GM21529 (cell line): ENCODE measurements at regions not wholly inside any gene's neighbourhood (a gene's known extent, or its start where the extent isn't known, plus 50 kb on each side); places are given as distances from the start of the nearest gene placed in this dataset.
"Not testable (repeated sequence)": the region's sequence is repeated elsewhere in the genome, so short reads cannot be mapped to it uniquely, and the experiment has no call there.

Experiments
- ATAC-seq: cut with Tn5 transposase; IDR thresholded peaks from one replicate; pipeline ENCODE4 v1.9.1; 2021; ENCODE audit not compliant: unreplicated experiment

GRCh38 chr20:17891131-17891530, 77.5 kb downstream of the SNX5 start:
- not testable (repeated sequence) for ATAC-seq

- ATAC-seq, result no peak
Measured at GRCh38 chr20:17890330-17890729, 78.3 kb downstream of the SNX5 start.

GRCh38 chr20:17889226-17889625, 79.4 kb downstream of the SNX5 start:
- ATAC-seq, result no peak

DNA sequence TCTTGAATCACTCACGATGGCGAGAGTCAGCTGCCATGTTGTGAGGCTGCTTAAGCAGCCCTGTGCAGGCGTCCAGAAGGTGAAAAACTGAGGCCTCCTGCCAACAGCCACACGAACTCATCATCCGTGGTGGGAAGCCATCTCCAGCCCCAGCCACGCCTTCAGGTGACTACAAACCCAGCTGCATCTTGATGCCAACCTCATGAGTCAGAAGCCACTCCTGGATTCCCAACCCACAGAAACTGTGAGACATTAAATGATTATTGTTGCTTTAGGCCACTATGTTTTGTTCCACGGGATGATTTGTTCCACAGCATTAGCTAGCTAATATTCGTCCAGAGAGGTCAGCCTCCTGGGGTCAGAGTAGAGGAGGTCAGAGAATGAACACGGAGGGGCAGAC, 80.5 kb downstream of the SNX5 start:
- no peak for ATAC-seq

DNA sequence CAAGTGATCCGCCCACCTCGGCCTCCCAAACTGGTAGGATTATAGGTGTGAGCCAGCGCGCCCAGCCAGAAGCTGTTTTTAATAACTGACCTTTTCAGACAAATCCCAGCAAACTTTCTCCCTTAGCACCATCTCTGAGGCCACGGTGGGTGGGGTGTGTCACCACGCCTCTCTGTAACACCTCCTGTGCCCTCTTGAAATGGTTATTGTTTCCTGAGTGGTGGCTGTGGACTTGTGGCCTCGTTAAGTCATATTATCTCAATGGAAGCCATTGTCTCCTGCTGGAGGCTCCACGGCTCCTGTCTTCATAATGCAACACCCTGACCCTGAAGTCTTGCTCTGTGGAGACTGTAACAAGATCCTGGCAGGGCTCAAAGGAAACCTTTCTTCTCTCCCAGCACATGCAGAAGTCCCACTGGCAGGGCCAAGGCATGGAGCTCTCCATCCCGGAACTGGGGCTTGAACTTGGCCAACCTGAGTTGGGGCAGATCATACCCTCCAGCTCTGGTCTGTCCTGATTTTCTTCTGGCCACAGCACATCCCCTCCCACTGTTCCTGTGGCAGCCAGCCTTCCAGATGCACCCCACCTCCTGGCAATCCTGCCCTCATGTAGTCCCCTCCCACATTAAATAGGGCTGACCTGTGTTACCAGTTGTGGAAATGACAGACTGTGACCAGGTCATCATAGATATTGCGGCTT, 81.1 kb downstream of the SNX5 start:
- no peak for ATAC-seq

- ATAC-seq, result no peak
Measured at GRCh38 chr20:17885544-17885943, 83.0 kb downstream of the SNX5 start.

DNA sequence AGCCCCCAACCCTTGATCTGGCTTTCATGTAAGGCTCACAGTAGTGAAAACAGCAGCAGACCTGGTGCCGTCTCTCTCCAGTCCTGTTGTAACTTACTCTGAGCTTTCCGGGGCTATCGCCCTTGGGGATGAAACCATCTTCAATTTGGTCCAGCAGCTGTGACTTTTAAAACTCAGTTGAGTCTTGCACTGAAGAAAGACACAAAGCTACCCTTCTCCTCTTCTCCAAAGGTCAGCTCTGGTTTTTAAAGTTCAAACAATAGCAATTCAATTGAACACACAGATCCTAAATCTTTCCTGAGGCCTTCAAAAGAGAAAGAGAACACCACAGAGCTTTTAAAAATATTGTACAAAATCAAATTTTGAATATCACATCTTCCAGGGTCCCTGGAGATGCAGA, 83.5 kb downstream of the SNX5 start:
- ATAC-seq, result no peak

DNA sequence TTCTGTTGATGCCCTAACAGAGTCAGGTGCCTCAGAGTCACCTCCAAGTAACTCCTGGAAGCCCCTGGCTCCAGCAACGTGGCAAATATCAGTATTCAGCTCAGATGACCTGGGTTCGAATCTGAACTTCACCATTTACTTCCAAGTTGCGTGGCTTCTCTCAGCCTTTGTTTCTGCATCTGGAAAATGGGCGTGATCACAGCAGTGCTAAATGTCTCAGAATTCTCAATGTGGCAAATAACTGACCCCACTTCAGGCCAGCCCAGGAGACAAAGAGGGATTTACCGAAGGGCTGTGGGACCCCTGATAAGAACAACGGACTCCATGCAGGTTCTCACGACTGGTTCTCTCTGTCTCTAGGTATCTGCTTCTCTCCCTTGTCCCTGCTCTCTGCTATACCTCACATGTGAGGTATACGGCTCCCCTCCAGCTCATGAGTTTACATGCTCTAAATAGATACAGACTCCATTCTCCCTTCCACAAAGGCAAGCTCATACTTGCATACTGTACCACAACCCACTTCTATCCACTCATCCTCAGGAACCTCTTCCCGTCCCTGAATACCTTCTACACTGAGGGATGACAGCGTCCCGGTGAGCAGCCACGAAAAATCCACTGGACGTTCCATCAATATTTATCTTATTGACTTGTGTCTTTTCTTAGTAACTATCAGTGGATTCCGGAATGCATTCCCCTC, 84.1 kb downstream of the SNX5 start:
- ATAC-seq, result no peak

- no peak for ATAC-seq
Measured at GRCh38 chr20:17883592-17884306, 84.8 kb downstream of the SNX5 start.

DNA sequence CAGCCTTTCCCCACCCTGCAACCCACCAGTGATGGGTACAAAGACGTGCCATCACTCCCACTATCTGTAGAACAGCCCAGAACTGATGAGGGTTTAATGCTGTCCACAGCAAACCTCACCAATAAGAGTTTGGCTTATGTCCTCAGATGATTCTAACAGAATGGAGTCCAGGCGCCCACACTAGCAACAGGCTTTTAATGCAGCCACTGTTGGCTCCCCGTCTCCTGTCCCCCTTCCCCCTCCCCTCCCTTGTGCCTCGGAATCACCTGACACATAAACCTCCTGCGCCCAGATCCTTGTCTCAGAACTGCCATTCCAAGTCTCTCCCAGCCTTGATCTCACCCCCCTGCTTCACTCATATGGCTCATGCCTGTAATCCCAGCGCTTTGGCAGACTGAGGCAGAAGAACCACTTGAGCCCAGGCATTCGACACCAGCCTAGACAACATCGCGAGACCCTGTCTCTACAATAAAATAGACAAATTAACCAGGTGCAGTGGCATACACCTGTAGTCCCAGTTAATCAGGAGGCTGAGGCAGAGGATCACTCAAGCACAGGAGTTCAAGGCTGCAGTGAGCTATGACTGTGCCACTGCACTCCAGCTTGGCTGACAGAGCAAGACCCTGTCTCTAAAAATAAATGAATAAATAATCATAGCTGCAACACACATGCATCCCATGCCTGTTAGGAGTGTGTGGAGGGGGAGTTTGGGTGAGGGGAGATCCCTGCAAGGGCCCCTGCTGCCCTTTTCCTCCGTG, 85.6 kb downstream of the SNX5 start:
- ATAC-seq, result no peak

GRCh38 chr20:17882065-17882833, 86.3 kb downstream of the SNX5 start:
- no peak for ATAC-seq

- ATAC-seq, result no peak
Measured at GRCh38 chr20:17881741-17882064, 86.9 kb downstream of the SNX5 start.

GRCh38 chr20:17878912-17879602, 89.5 kb downstream of the SNX5 start:
- peak; percentile 57 for ATAC-seq

DNA sequence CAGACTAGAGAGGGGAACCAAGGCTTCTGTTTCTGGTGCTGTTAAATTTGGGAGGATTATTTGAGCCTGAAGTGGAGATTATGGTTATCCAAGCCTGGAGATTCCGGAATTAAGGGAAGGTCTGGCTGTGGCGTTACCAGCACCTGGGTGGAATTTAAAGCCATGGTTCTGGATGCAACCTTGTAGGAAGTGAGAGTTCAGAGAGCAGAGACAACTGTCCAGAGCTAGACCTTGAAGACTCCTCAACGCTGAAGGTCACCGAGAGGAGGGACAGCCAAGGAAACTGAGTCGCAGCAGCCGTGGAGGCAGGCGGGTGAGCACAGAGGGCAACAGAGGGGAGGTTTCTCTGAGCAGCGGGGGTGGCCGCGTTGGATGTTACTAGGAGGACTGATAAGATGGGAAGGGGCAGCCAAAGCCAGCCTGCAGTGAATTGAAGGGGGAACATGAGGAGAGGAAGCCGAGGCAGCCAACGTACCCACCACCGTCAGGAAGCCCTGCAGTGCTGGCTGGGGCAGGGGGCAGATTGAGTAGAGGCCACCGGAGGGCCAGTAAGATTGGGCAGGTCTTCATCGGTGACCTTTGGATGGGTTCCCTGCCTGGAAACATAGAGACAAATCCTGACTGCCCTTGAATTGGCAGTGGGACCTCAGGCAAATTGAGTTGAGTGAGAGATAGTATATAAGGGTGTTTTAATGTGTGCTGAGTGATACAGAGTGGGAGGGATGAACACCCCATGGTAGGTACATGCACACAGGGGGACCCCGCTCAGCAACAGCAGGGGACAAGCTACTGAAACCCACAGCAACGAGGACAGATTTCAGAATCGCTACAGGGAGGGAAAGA, 90.3 kb downstream of the SNX5 start:
- no peak for ATAC-seq

DNA sequence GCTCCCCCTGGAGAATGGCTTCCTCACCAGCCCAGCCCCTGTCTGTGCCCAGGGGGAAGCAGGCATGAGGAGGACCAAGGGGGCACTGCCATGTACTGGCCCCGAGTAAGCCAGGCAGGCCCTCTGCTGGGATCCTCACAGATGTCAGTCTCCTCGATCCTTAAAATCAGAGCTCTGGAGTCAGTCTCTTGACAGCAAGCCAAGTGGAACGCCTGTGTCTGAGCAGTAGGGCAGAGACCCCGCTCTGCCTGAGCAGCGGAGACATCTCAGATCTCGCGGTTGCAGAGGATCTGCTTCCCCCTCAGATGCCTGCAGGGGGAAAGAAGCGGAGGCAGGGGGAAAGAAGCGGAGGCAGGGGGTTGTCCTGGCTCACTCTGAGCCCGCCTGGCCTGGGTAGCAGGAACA, 92.6 kb downstream of the SNX5 start:
- no peak for ATAC-seq

DNA sequence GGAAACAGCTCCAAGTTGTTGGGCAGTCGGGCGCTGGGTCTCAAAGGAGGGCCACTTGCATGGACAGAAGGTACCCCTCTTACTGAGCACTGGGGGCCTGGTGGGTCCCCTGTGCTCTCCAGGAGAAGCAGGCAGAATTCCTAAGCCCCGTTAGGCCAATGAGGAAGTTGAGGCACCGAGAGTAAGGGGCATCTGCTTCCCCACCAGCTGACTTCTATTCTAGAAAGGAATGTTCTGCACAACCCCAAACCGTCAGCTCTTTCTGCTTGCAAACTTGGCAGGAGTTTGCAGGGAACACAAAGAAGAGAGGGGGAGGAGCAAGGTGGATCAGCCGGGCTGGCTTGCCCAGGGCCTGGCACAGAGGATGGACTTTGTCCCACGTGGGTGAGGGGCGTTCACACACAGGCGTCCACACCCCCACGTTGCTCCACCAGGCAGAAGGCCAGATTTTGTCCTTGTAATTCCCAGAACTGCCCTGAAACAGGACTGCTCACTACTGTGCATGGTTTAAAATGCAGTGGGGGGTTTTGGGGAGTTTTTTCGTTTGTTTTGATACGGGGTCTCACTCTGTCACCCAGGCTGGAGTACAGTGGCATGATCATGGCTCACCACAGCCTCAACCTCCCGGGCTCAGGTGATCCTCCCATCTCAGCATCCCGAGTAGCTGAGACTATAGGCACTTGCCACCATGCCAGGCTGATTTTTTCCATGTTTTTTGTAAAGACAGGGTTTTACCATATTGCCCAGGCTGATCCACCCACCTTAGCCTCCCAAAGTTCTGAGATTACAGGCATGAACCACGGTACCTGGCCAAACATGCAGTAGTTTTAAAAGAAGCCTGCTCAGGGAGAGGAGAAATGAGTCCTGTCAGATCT, 93.3 kb downstream of the SNX5 start:
- ATAC-seq, result no peak

GRCh38 chr20:17874271-17875105, 94.1 kb downstream of the SNX5 start:
- ATAC-seq, result no peak
